H54 (cell line): ENCODE measurements at regions not wholly inside any gene's neighbourhood (a gene's known extent, or its start where the extent isn't known, plus 50 kb on each side); places are given as distances from the start of the nearest gene placed in this dataset.
"Not testable (repeated sequence)": the region's sequence is repeated elsewhere in the genome, so short reads cannot be mapped to it uniquely, and the experiment has no call there.

Source experiments
- DNase-seq: peaks from one replicate; pipeline ENCODE4 v3.0.0; 2011; ENCODE audit warnings: low spot score, mixed read lengths; ENCODE audit not compliant: insufficient read length
- FAIRE-seq: peaks from 3 replicates; lab custom pipeline; 2011; peaks lifted over from hg19 to GRCh38; lab: Jason Lieb, UNC
- POLR2A ChIP-seq: IDR thresholded peaks from 2 replicates; pipeline ENCODE4 v1.6.1; 2011; ENCODE audit warnings: low read depth, mild to moderate bottlenecking, low read length

- no peak for TF ChIP-seq POLR2A
- DNase-seq (no peak), FAIRE-seq (no peak)
Observed at GRCh38 chr18:78423811-78424210, 555.8 kb upstream of the SALL3 start.

GRCh38 chr18:78424403-78425018, 555.1 kb upstream of the SALL3 start:
- FAIRE-seq, result no peak
- TF ChIP-seq POLR2A, result no peak
- DNase-seq, result no peak

- FAIRE-seq, result no peak
- no peak for DNase-seq
- no peak for TF ChIP-seq POLR2A
Observed at GRCh38 chr18:78425019-78425412, 554.6 kb upstream of the SALL3 start.

GRCh38 chr18:78427081-78427480, 552.5 kb upstream of the SALL3 start:
- DNase-seq (no peak), FAIRE-seq (no peak)
- no peak for TF ChIP-seq POLR2A

GRCh38 chr18:78429127-78430108, 550.2 kb upstream of the SALL3 start:
- DNase-seq, result no peak
- no peak for TF ChIP-seq POLR2A
- no peak for FAIRE-seq

- no peak for TF ChIP-seq POLR2A
- no peak for DNase-seq
- no peak for FAIRE-seq
Observed at GRCh38 chr18:78430131-78430758, 549.4 kb upstream of the SALL3 start.

GRCh38 chr18:78431606-78432005, 548.0 kb upstream of the SALL3 start:
- DNase-seq (no peak), FAIRE-seq (no peak)
- TF ChIP-seq POLR2A, result no peak

GRCh38 chr18:78433562-78433961, 546.1 kb upstream of the SALL3 start:
- DNase-seq, result no peak
- FAIRE-seq, result no peak
- no peak for TF ChIP-seq POLR2A

GRCh38 chr18:78436110-78436509, 543.5 kb upstream of the SALL3 start:
- no peak for FAIRE-seq
- TF ChIP-seq POLR2A, result no peak

GRCh38 chr18:78438235-78438634, 541.4 kb upstream of the SALL3 start:
- DNase-seq, FAIRE-seq: not testable (repeated sequence)

More at GRCh38 chr18:78436110-78436509, 543.5 kb upstream of the SALL3 start:
- no peak for DNase-seq

GRCh38 chr18:78445880-78446279, 533.7 kb upstream of the SALL3 start:
- no peak for FAIRE-seq
- DNase-seq, result no peak
- TF ChIP-seq POLR2A, result no peak

- TF ChIP-seq POLR2A, result no peak
- FAIRE-seq (no peak), DNase-seq (no peak)
Observed at GRCh38 chr18:78447211-78447610, 532.4 kb upstream of the SALL3 start.

GRCh38 chr18:78448106-78448505, 531.5 kb upstream of the SALL3 start:
- FAIRE-seq, result no peak
- no peak for TF ChIP-seq POLR2A
- DNase-seq, result no peak

GRCh38 chr18:78448591-78448990, 531.0 kb upstream of the SALL3 start:
- DNase-seq (no peak), FAIRE-seq (no peak)
- TF ChIP-seq POLR2A, result no peak
